WTC11 (cell line): ENCODE measurements at regions not wholly inside any gene's neighbourhood (a gene's known extent, or its start where the extent isn't known, plus 50 kb on each side); places are given as distances from the start of the nearest gene placed in this dataset.

Source experiments
- ATAC-seq: fragments of 200-7000 bp; cut with Tn5 transposase; 2 replicates; pipeline ENCODE4 v1.10.0; 2021; ENCODE audit warnings: mild to moderate bottlenecking, moderate library complexity
- CTCF ChIA-PET: fragments of 300-600 bp; sonication (Branson Sonifier 250); formaldehyde crosslinking; loops from one replicate; lab custom pipeline; 2021; ENCODE audit warnings: antibody characterized with exemption; lab: Charles Lee
- POLR2A ChIA-PET: fragments of 350-600 bp; sonication (Branson Sonifier 250); formaldehyde crosslinking; loops from one replicate; lab custom pipeline; 2021; ENCODE audit warnings: antibody characterized with exemption; lab: Charles Lee
- DNase-seq: peaks from one replicate; pipeline ENCODE4 v3.0.0; 2021; ENCODE audit warnings: low spot score
- H3K27ac Mint-ChIP-seq: 2 replicates; pipeline ENCODE4 v1.8.0; 2021; ENCODE audit warnings: mixed read lengths
- H3K27me3 Mint-ChIP-seq: 2 replicates; pipeline ENCODE4 v1.8.0; 2021; ENCODE audit warnings: low read depth, mild to moderate bottlenecking, moderate library complexity, mixed read lengths
- H3K36me3 Mint-ChIP-seq: 2 replicates; pipeline ENCODE4 v1.8.0; 2021; ENCODE audit warnings: mixed read lengths
- H3K4me1 Mint-ChIP-seq: 2 replicates; pipeline ENCODE4 v1.8.0; 2022; ENCODE audit warnings: mixed read lengths
- H3K4me3 Mint-ChIP-seq: 2 replicates; pipeline ENCODE4 v1.8.0; 2021; ENCODE audit warnings: mild to moderate bottlenecking, moderate library complexity, mixed read lengths
- H3K9me3 Mint-ChIP-seq: 2 replicates; pipeline ENCODE4 v1.8.0; 2021; ENCODE audit warnings: mixed read lengths
- AFF4 ChIP-seq: sonication (generic); formaldehyde crosslinking; IDR thresholded peaks from 2 replicates; pipeline ENCODE4 v1.8.1; 2023; ENCODE audit warnings: mild to moderate bottlenecking, missing genetic modification reagents, borderline replicate concordance
- ATF6 ChIP-seq: sonication (generic); formaldehyde crosslinking; IDR thresholded peaks from 2 replicates; pipeline ENCODE4 v1.8.1; 2023; ENCODE audit warnings: mild to moderate bottlenecking, missing genetic modification reagents
- E2F1 ChIP-seq: sonication (generic); formaldehyde crosslinking; IDR thresholded peaks from 2 replicates; pipeline ENCODE4 v1.8.0; 2022; ENCODE audit warnings: mild to moderate bottlenecking, missing genetic modification reagents
- ELF4 ChIP-seq: sonication (generic); formaldehyde crosslinking; IDR thresholded peaks from 2 replicates; pipeline ENCODE4 v1.8.1; 2022; ENCODE audit warnings: low read depth, mild to moderate bottlenecking, moderate library complexity, missing genetic modification reagents
- FOXJ3 ChIP-seq: sonication (generic); formaldehyde crosslinking; IDR thresholded peaks from 2 replicates; pipeline ENCODE4 v1.9.0; 2021; ENCODE audit warnings: missing genetic modification reagents, mild to moderate bottlenecking, borderline replicate concordance
- FOXK1 ChIP-seq: sonication (generic); formaldehyde crosslinking; IDR thresholded peaks from 2 replicates; pipeline ENCODE4 v1.8.0; 2022; ENCODE audit warnings: mild to moderate bottlenecking, moderate library complexity, missing genetic modification reagents
- GABPB1 ChIP-seq: sonication (generic); formaldehyde crosslinking; IDR thresholded peaks from 2 replicates; pipeline ENCODE4 v1.8.1; 2023; ENCODE audit warnings: mild to moderate bottlenecking, missing genetic modification reagents
- GRHL2 ChIP-seq: fragments of 250-450 bp; sonication (Bioruptor Pico); IDR thresholded peaks from 2 replicates; pipeline ENCODE4 v1.8.0; 2022; ENCODE audit warnings: mild to moderate bottlenecking, moderate library complexity; ENCODE audit not compliant: insufficient replicate concordance, severe bottlenecking
- HMGA2 ChIP-seq: fragments of 250-450 bp; sonication (Bioruptor Pico); IDR thresholded peaks from 2 replicates; pipeline ENCODE4 v1.4.0; 2021; ENCODE audit warnings: mild to moderate bottlenecking, moderate library complexity
- IRF2 ChIP-seq: sonication (generic); formaldehyde crosslinking; IDR thresholded peaks from 2 replicates; pipeline ENCODE4 v1.8.0; 2022; ENCODE audit warnings: low read depth, missing genetic modification reagents, borderline replicate concordance
- MXD4 ChIP-seq: fragments of 250-450 bp; sonication (Bioruptor Pico); IDR thresholded peaks from 2 replicates; pipeline ENCODE4 v1.8.0; 2021; ENCODE audit warnings: mild to moderate bottlenecking, moderate library complexity, borderline replicate concordance
- NFATC4 ChIP-seq: fragments of 250-450 bp; sonication (Bioruptor Pico); IDR thresholded peaks from 2 replicates; pipeline ENCODE4 v1.9.0; 2021; ENCODE audit warnings: mild to moderate bottlenecking
- PRRX2 ChIP-seq: fragments of 250-450 bp; sonication (Bioruptor Pico); IDR thresholded peaks from 2 replicates; pipeline ENCODE4 v1.8.0; 2021; ENCODE audit warnings: mild to moderate bottlenecking
- SMAD3 ChIP-seq: sonication (generic); formaldehyde crosslinking; IDR thresholded peaks from 2 replicates; pipeline ENCODE4 v1.8.0; 2022; ENCODE audit warnings: missing genetic modification reagents, mild to moderate bottlenecking, borderline replicate concordance
- STAT6 ChIP-seq: sonication (generic); formaldehyde crosslinking; conservative IDR thresholded peaks from 2 replicates; pipeline ENCODE4 v1.8.1; 2023; ENCODE audit warnings: mild to moderate bottlenecking, low read depth, missing genetic modification reagents, moderate library complexity
- TCF7 ChIP-seq: sonication (generic); formaldehyde crosslinking; IDR thresholded peaks from 2 replicates; pipeline ENCODE4 v1.8.0; 2022; ENCODE audit warnings: mild to moderate bottlenecking, low read depth, missing genetic modification reagents, moderate library complexity
- ZNF121 ChIP-seq: sonication (generic); formaldehyde crosslinking; IDR thresholded peaks from 2 replicates; pipeline ENCODE4 v1.8.0; 2023; ENCODE audit warnings: missing genetic modification reagents
- ZNF138 ChIP-seq: sonication (generic); formaldehyde crosslinking; conservative IDR thresholded peaks from 2 replicates; pipeline ENCODE4 v1.8.1; 2022; ENCODE audit warnings: mild to moderate bottlenecking, moderate library complexity, missing genetic modification reagents
- ZNF219 ChIP-seq: sonication (generic); formaldehyde crosslinking; IDR thresholded peaks from 2 replicates; pipeline ENCODE4 v1.8.0; 2023; ENCODE audit warnings: missing genetic modification reagents, mild to moderate bottlenecking, borderline replicate concordance
- ZNF396 ChIP-seq: fragments of 250-450 bp; sonication (Bioruptor Pico); IDR thresholded peaks from 2 replicates; pipeline ENCODE4 v1.8.0; 2021; ENCODE audit warnings: mild to moderate bottlenecking, moderate library complexity, borderline replicate concordance
- ZNF416 ChIP-seq: fragments of 250-450 bp; sonication (Bioruptor Pico); IDR thresholded peaks from 2 replicates; pipeline ENCODE4 v1.9.0; 2021; ENCODE audit warnings: mild to moderate bottlenecking, inconsistent platforms

GRCh38 chr2:83481436-83481835 is 977.6 kb downstream of the SUCLG1 start (continued):
- TF ChIP-seq GRHL2 (no peak), IRF2 (CRISPR knock-in tag) (no peak), FOXJ3 (CRISPR knock-in tag) (no peak)
- TF ChIP-seq, all 79 proteins: peak for 0

GRCh38 chr2:83478037-83478436 is 981.0 kb downstream of the SUCLG1 start:
- H3K4me1 Mint-ChIP-seq, result peaks cover 7% of the 10 kb centered on the region
- no peak for TF ChIP-seq ZNF416 (CRISPR knock-in tag)
- TF ChIP-seq FOXK1 (CRISPR knock-in tag), result no peak
- no peak for TF ChIP-seq ZNF121 (CRISPR knock-in tag)
- TF ChIP-seq MXD4 (CRISPR knock-in tag), result no peak
- TF ChIP-seq SMAD3 (CRISPR knock-in tag), result no peak
- no peak for TF ChIP-seq ZNF138
- TF ChIP-seq ZNF396 (CRISPR knock-in tag), result no peak
- no peak for TF ChIP-seq ELF4
- no peak for TF ChIP-seq ZNF219 (CRISPR knock-in tag)
- no peak for TF ChIP-seq GABPB1
- TF ChIP-seq HMGA2 (CRISPR knock-in tag), result no peak
- TF ChIP-seq NFATC4, result no peak
- no peak for TF ChIP-seq PRRX2 (CRISPR knock-in tag)
- TF ChIP-seq, all 79 proteins: peak for 0
- Mint-ChIP-seq H3K27ac (no peak overlapping the region), H3K4me3 (no peak overlapping the region), H3K27me3 (no peaks in the 10 kb centered on the region), H3K36me3 (no peaks in the 10 kb centered on the region), H3K9me3 (0 out of 2 replicates have a peak, but pooled peaks cover 3% of the 10 kb centered on the region)
- ChIA-PET POLR2A (no interaction called here), CTCF (no interaction called here)
- no peak for ATAC-seq
- no peak for DNase-seq

- ATAC-seq (no peak), DNase-seq (no peak)
- TF ChIP-seq SMAD3 (CRISPR knock-in tag) (no peak), ATF6 (no peak)
- ChIA-PET CTCF (no interaction called here), POLR2A (no interaction called here)
- no peaks in the 10 kb centered on the region for H3K27me3 Mint-ChIP-seq
- peaks cover 12% of the 10 kb centered on the region for H3K4me1 Mint-ChIP-seq
- no peaks in the 10 kb centered on the region for H3K36me3 Mint-ChIP-seq
- H3K4me3 Mint-ChIP-seq, result no peak overlapping the region
- no peak overlapping the region for H3K27ac Mint-ChIP-seq
- peaks cover 7% of the 10 kb centered on the region for H3K9me3 Mint-ChIP-seq
Observed at GRCh38 chr2:83475371-83475770, 983.7 kb downstream of the SUCLG1 start.

- no peak overlapping the region for H3K27ac Mint-ChIP-seq
- CTCF ChIA-PET, result no interaction called here
- H3K27me3 Mint-ChIP-seq, result no peaks in the 10 kb centered on the region
- TF ChIP-seq TCF7 (CRISPR knock-in tag) (no peak), IRF2 (CRISPR knock-in tag) (no peak), ZNF219 (CRISPR knock-in tag) (no peak), E2F1 (no peak), STAT6 (CRISPR knock-in tag) (no peak), AFF4 (no peak)
Observed at GRCh38 chr2:83471655-83472054, 987.4 kb downstream of the SUCLG1 start.

More at GRCh38 chr2:83471655-83472054, 987.4 kb downstream of the SUCLG1 start:
- ATAC-seq (no peak), DNase-seq (no peak)
- Mint-ChIP-seq H3K36me3 (no peaks in the 10 kb centered on the region), H3K4me1 (peaks cover 10% of the 10 kb centered on the region), H3K4me3 (no peak overlapping the region), H3K9me3 (peaks cover 10% of the 10 kb centered on the region)
- POLR2A ChIA-PET, result no interaction called here
